ENCODE measurements at regions not wholly inside any gene's neighbourhood (a gene's known extent, or its start where the extent isn't known, plus 50 kb on each side); places are given as distances from the start of the nearest gene placed in this dataset.
"Not testable (repeated sequence)": the region's sequence is repeated elsewhere in the genome, so short reads cannot be mapped to it uniquely, and the experiment has no call there.

DNA sequence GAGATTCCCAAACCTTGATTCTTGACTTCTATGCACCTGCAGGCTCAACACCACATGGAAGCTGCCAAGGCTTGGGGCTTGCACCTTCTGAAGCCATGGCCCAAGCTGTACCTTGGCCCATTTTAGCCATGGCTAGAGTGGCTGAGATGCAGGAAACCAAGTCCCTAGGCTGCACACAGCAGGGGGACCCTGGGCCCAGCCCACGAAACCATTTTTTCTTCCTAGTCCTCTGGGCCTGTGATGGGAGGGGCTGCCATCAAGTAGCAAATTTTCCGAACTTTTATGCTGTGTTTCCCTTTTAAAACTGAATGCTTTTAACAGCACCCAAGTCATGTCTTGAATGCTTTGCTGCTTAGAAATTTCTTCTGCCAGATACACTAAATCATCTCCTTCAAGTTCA is 253.9 kb upstream of the RPS23 start:
- not testable (repeated sequence) for DNase-seq

DNA sequence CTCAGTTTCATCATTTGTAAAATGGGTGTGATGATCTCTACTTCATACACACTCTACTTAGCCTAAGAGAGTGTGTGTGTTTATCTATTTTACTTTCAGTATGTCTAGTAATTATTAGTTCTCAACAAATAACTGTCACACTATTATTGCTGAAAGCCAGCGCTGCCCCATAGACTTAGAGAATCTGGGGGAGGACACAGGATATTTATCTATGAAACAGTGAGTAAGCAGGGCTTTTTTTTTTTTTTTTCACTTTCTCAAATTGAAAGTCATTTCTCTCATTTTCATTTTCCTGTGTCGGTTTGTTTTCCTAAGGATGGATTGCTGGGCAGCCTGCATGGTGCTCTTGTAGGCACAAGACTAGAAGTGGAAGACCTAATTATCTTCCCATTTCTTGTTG is 248.4 kb upstream of the RPS23 start:
- no peak for DNase-seq

- no peak for DNase-seq
Observed at GRCh38 chr5:82525626-82526025, 247.5 kb upstream of the RPS23 start.

DNA sequence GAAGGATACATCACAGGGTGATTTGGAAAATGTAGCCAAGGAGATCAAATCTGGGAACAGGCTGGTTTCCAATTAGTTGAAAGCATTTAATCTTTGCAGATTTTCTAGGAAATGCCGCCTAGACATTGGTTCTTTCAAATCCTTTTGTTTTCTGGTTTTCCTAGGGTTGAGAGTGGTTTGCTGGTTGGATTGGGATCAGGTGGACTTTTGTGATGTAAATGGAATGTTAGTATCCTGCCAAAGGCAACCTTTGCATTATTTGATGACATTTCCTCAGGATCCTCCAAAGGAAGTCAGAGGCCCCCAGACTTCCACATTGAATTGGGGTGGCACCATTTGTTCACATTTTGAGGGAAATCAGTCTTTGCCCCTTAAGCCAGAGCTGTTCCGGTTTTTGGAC is 245.5 kb upstream of the RPS23 start:
- no peak for DNase-seq

- DNase-seq = no peak
Observed at GRCh38 chr5:82522897-82523296, 244.7 kb upstream of the RPS23 start.

DNA sequence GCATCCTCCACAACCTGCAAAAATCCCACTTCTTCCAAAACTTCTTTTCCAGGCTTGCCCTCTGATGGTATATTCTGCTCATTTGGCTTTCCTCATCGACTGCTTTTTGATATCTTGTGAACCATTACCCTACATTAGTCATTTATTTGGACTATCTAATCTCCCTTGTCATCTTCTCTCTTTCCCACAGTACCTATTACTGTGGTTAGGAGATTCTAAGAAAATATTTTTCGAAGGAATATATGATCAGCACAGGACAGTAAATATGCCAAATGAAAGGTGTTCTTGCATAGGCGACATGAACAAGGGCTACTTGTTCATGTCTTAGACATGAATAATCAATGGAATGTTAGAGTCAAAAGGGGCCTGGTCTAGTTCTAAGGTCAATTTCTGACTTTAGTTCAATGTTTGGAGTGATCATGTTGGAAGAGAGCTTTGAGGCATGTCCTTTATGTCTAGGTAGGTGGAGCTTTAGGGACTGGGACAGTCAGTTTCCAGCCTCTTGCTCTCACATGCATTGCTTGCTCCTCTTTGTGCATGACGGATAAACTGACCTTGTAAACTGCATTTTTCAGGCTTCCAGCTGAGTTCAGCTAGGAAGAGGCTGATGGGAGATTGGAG is 243.4 kb upstream of the RPS23 start:
- DNase-seq = no peak

GRCh38 chr5:82519558-82519957 is 241.4 kb upstream of the RPS23 start:
- DNase-seq = no peak

- no peak for DNase-seq
Observed at GRCh38 chr5:82517544-82518075, 239.5 kb upstream of the RPS23 start.

- no peak for DNase-seq
Observed at GRCh38 chr5:82513738-82514137, 235.6 kb upstream of the RPS23 start.

DNA sequence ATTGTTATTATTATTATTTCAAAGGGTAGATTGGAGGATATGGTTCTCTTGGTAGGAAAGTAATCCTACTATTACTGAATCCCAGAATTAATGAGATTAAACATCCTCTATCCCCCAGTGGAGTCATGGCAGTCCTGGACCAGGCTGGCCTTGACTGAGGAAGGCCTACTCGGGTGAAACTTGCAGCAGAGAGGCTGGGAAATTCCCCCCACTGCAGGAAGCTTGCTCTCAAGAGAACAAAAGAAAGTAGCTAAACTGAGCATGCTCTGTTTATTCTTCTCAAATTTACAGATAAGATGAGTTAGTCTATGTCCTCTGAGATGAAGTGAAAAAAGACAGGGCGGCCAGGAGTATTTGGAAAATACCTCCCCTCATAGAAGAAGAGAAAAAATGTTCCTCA is 233.9 kb upstream of the RPS23 start:
- DNase-seq = no peak

- no peak for DNase-seq
Observed at GRCh38 chr5:82511134-82511533, 233.0 kb upstream of the RPS23 start.

GRCh38 chr5:82509762-82510161 is 231.6 kb upstream of the RPS23 start:
- no peak for DNase-seq

DNA sequence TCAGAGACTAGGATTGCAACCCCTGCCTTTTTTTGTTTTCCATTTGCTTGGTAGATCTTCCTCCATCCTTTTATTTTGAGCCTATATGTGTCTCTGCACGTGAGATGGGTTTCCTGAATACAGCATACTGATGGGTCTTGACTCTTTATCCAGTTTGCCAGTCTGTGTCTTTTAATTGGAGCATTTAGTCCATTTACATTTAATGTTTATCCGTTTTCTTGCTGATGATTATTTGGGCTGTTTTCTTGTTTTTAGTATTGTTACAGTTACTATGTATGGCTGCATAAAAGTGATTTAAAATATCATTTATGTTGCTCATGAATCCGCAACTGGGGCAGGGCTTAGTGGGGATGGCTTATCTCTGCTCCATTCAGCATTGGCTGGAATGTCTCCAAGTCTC is 228.2 kb upstream of the RPS23 start:
- not testable (repeated sequence) for DNase-seq

DNA sequence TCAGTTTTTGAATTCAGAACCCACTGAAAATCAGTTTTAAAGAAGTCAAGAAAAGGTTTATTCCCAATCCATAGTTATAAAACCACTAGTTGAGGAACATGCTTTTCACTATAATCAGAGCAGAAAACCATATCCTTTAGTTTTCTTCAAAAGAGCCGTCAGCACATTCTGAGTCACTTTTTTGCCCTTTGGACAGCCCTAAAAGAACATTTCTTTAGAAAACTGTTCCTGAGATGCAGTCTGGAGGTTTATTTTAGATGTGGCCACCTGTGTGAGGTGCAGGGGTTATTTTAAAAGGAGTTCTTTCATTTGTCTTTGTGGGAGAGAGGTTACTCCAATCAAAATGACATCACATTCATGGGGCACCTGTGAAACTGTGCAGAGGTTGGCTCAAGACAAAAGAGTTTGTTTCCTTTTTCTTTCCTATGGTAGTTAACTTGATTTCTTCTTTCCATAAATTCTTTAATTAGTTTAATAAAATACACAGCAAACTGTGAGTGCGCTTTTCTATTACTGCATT is 221.6 kb upstream of the RPS23 start:
- no peak for DNase-seq

DNA sequence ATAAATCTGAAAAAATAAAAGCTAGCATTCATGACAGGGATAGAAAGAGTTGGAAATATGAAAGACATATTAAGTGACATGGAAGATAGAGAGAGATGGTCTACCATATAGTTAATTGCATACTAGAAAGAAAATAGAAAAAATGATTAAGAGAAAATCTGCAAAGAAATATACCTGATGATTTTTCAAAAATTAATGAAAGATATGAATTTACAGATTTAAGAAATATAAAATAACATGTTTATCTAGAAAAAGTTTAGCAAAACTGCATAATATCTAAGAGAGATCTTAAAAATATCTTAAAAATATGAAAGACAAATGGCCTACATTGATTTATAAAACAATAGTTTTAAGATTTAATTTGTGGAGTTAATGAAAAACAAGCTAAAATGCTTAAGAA is 219.1 kb upstream of the RPS23 start:
- no peak for DNase-seq

- DNase-seq = no peak
Observed at GRCh38 chr5:82494942-82495341, 216.8 kb upstream of the RPS23 start.

- DNase-seq = no peak
Observed at GRCh38 chr5:82493221-82493620, 215.1 kb upstream of the RPS23 start.

DNA sequence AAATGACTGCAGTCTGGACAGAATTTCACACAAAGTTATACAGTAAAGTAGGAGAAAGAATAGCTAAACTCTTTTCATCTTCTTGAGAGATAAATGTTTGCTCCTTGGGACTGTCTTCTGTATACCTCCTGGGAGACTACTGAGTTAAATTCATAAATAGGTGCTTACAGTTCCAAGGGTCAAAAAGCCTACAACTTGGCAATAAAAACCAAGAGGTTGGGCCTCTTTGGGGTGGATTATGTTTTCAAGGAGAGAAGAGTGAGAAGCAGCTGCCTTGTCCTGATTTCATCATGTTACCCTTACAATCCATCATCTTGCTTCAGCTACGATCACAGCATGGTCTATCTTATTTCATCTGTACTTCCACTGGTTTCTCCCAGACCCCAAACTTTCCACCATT is 213.2 kb upstream of the RPS23 start:
- no peak for DNase-seq

- DNase-seq = no peak
Observed at GRCh38 chr5:82489683-82490082, 211.5 kb upstream of the RPS23 start.

DNA sequence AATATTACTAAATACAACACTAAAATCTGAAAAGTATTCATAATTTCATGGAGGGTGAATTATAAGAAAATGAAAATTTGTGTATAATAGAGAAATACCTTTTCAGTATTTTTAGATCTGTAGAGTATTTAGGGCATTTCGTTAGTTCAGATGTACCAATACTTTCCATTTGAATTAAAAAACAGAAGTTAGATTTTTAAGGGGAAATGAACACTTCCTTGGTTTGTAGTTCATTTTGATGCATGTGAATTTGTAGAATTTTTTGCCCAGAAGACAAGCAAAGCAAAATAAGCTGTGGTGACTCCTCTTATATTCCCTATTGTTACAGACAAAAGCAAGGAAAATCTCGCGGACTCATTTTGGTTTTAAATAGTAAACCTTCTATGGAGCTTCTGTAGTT is 209.0 kb upstream of the RPS23 start:
- DNase-seq = no peak

DNA sequence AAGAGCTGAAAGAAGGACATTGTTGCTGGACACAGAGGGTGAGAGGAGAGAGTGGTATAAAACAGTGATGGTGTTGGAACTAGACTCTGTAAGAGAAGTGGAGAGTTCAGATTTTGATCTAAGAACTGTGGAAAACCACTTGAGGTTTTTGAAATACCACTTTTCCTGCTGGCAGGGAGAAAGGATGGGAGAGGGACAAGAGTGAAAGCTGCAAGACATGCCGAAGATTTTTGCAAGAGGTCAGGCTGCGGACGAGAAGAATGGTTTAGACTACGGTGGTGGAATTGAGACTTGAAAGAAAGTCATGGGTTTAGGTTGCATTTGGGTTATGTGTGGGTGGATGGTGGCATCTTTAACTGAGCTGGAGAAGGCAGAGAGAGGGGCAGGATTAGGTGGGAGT is 202.2 kb upstream of the RPS23 start:
- DNase-seq = no peak

DNA sequence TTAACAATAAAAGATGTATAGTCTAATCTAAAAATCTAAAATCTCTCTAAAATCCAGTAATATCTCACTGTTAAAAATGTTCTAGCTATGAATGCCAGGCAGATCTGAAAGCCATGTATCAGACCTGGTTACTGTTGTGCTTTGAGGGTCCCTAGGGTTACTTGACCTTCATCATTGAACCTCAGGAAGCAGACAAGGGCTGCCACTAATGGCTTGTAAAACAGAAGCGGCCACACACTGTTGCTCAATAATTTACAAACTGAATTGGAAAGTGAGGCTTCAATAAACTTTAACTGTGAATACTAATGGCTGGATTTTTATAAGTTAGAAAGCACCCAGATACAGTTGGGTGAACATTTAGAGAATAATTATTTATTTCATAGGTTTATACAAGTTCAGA is 198.0 kb upstream of the RPS23 start:
- DNase-seq = no peak

DNA sequence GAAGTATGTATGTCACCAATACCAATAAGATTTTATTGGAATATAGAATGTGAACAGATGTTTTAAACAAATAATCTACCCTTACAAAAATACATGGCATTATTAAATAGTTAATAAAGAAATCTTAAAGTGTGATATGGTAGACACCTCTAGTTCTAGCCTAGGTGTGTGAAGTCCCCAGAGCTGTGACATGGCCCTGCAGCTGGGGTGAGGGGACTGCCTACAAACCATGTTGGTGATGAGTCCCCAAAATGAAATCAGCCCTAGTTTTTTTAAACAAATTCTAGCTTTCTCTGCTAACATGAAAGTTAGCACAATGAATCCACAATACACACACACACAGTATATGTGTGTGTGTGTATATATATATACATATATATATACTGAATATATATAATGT is 195.1 kb upstream of the RPS23 start:
- no peak for DNase-seq

DNA sequence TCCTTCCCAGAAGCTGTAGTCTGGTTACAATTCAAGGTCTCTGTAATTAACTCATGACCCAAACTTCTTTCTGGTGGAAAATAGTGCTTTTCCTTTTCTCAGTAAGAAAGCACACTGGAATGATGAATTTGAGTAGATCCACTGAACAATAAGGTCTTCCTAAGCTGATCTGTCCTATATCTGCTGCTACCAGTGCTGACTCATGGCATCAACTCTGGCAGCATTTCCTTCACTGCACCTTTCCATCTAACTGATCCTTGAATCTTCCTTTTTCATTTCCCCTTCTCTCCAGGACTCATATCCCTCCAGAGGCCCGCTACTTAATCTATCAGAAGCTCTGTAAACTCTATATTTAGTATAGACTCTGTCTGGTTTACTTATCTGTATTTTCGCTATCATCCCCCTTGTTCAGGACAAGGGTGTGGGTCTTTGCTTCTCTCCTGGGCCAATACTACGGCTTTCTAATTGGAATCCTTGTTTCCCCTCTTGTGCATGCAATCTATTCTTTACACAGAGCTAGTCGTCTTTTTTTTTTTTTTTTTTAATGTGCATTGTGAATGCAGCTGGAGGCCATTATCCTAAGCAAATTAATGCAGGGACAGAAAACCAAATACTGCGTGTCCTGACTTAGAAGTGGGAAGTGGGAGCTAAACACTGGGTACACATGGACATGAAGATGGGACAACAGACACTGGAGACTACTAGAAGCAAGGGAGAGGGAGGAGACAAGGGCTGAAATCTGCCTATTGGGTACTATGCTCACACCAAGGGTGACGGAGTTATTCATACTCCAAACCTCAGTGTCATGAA is 192.2 kb upstream of the RPS23 start:
- DNase-seq = no peak

Measured in cerebellar nuclear complex (tissue), 1 donor.